ENCODE measurements at regions not wholly inside any gene's neighbourhood (a gene's known extent, or its start where the extent isn't known, plus 50 kb on each side); places are given as distances from the start of the nearest gene placed in this dataset.

GRCh38 chr10:44752451-44753441 is 158.4 kb upstream of the TMEM72 start:
- TF ChIP-seq ZNF274 (IDR thresholded peaks at IDR 0.05; ENCODE audit: low read depth, low read length), result no peak
- TF ChIP-seq CTCF (IDR thresholded peaks at IDR 0.05 in 2 of 3, conservative IDR thresholded peaks at IDR 0.05 in 1 of 3; ENCODE audit: borderline replicate concordance in 1 of 3, insufficient read depth in 1 of 3, low read depth in 2 of 3, low read length in 2 of 3), result no peak
- TF ChIP-seq RAD21 (IDR thresholded peaks at IDR 0.05; ENCODE audit: low read depth), result no peak
- TF ChIP-seq ZFX (IDR thresholded peaks at IDR 0.05), result no peak

Data from HCT116 (cell line).